Ishikawa (cell line): ENCODE measurements at regions not wholly inside any gene's neighbourhood (a gene's known extent, or its start where the extent isn't known, plus 50 kb on each side); places are given as distances from the start of the nearest gene placed in this dataset.

ENCODE experiments used
- CEBPB ChIP-seq: IDR thresholded peaks from 2 replicates; pipeline ENCODE4 v1.6.1; 2012
- CREB1 ChIP-seq: IDR thresholded peaks from 2 replicates; pipeline ENCODE4 v1.6.1; 2012; ENCODE audit warnings: low read depth
- EGR1 ChIP-seq: IDR thresholded peaks from 2 replicates; pipeline ENCODE4 v1.6.1; 2012
- EP300 ChIP-seq: IDR thresholded peaks from 2 replicates; pipeline ENCODE4 v1.6.1; 2012; ENCODE audit warnings: borderline replicate concordance
- FOXM1 ChIP-seq: IDR thresholded peaks from 2 replicates; pipeline ENCODE4 v1.6.1; 2012; ENCODE audit warnings: low read depth, borderline replicate concordance
- NFIC ChIP-seq: IDR thresholded peaks from 2 replicates; pipeline ENCODE4 v1.6.1; 2012
- RAD21 ChIP-seq: IDR thresholded peaks from 2 replicates; pipeline ENCODE4 v1.6.1; 2012; ENCODE audit warnings: low read depth
- TAF1 ChIP-seq: IDR thresholded peaks from 2 replicates; pipeline ENCODE4 v1.6.1; 2012; ENCODE audit warnings: low read depth, mild to moderate bottlenecking
- TCF12 ChIP-seq: IDR thresholded peaks from 2 replicates; pipeline ENCODE4 v1.6.1; 2012; ENCODE audit warnings: low read depth
- TEAD4 ChIP-seq: IDR thresholded peaks from 2 replicates; pipeline ENCODE4 v1.6.1; 2012
- USF1 ChIP-seq: IDR thresholded peaks from 2 replicates; pipeline ENCODE4 v1.6.1; 2012
- YY1 ChIP-seq: IDR thresholded peaks from 2 replicates; pipeline ENCODE4 v1.6.1; 2012; ENCODE audit warnings: low read depth
- ZBTB7A ChIP-seq: IDR thresholded peaks from 2 replicates; pipeline ENCODE4 v1.6.1; 2012; ENCODE audit warnings: low read depth
- TF ChIP-seq, protein P1 (sequence below): IDR thresholded peaks from 2 replicates; pipeline ENCODE4 v1.6.1; 2012
- TF ChIP-seq, protein P2 (sequence below): IDR thresholded peaks from 2 replicates; pipeline ENCODE4 v1.6.1; 2012; ENCODE audit warnings: low read depth, mild to moderate bottlenecking

GRCh38 chr18:38237796-38238195 lies 672.2 kb upstream of the CELF4 start:
- TF ChIP-seq RAD21 = no peak
- no peak for TF ChIP-seq YY1
- TF ChIP-seq, protein P1, sequence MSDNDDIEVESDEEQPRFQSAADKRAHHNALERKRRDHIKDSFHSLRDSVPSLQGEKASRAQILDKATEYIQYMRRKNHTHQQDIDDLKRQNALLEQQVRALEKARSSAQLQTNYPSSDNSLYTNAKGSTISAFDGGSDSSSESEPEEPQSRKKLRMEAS = no peak
- TF ChIP-seq USF1 = no peak
- TF ChIP-seq CREB1 = no peak
- TF ChIP-seq EGR1 = no peak
- no peak for TF ChIP-seq TEAD4
- TF ChIP-seq ZBTB7A = no peak
- no peak for TF ChIP-seq NFIC
- TF ChIP-seq, protein P2, sequence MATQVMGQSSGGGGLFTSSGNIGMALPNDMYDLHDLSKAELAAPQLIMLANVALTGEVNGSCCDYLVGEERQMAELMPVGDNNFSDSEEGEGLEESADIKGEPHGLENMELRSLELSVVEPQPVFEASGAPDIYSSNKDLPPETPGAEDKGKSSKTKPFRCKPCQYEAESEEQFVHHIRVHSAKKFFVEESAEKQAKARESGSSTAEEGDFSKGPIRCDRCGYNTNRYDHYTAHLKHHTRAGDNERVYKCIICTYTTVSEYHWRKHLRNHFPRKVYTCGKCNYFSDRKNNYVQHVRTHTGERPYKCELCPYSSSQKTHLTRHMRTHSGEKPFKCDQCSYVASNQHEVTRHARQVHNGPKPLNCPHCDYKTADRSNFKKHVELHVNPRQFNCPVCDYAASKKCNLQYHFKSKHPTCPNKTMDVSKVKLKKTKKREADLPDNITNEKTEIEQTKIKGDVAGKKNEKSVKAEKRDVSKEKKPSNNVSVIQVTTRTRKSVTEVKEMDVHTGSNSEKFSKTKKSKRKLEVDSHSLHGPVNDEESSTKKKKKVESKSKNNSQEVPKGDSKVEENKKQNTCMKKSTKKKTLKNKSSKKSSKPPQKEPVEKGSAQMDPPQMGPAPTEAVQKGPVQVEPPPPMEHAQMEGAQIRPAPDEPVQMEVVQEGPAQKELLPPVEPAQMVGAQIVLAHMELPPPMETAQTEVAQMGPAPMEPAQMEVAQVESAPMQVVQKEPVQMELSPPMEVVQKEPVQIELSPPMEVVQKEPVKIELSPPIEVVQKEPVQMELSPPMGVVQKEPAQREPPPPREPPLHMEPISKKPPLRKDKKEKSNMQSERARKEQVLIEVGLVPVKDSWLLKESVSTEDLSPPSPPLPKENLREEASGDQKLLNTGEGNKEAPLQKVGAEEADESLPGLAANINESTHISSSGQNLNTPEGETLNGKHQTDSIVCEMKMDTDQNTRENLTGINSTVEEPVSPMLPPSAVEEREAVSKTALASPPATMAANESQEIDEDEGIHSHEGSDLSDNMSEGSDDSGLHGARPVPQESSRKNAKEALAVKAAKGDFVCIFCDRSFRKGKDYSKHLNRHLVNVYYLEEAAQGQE = no peak

DNA sequence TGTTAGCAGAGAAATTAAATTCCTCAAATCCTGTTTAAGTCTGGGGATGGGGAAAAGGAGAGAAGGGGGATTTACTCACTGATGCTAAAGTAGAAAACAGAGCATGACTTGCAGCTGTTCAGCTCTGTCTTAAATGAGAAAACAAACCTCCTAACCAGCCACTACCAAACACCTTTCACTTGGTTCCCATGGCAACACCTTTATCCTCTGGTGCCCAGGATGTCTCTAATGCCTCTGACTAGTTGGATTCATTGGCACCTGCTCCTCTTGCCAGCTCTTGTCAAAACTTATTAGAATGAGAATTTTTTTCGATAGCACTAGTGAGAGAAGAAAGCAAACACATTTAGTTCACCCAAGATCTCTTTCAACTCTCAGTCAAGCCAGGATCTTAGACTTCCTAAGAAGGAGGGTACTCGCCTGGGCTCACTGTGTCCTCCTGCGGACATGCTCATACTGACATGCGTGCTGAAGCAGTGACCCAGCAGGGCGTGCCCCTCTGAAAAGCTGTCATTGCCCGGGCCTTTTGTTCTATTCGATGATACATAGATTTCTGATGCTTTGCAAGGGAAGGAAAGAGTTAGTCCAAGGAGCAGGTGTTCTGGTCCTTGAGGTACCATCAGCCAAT lies 656.0 kb upstream of the CELF4 start:
- TF ChIP-seq RAD21 = no peak

- TF ChIP-seq, protein P2 = no peak
- TF ChIP-seq CREB1 (no peak), USF1 (no peak), TEAD4 (no peak), YY1 (no peak), TCF12 (no peak), EP300 (no peak), RAD21 (no peak), ZBTB7A (no peak), TAF1 (no peak), NFIC (no peak), FOXM1 (no peak), EGR1 (no peak), CEBPB (no peak)
- TF ChIP-seq, protein P1 = no peak
These were observed 633.4 kb upstream of the CELF4 start for GRCh38 chr18:38198956-38199355.

DNA sequence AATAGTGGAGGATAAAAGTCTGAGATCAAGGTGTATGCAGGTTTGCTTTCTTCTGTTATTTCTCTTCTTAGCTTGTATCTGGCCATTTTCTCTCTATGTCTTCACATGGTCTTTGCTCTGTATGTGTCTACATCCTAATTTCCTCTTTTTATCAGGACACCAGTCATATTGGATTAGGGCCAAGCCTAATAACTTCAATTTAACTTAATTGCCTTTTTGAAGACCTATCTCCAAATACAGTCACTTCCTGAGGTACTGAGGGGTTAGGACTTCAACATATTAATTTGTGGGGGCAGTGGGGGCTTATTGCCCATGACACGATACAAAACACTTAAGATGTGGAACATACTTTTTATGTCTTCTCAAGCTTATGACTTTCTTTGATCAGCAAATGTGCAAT lies 632.9 kb upstream of the CELF4 start:
- TF ChIP-seq, protein P2 = no peak
- TF ChIP-seq EP300 = no peak
- TF ChIP-seq CREB1 = no peak
- TF ChIP-seq ZBTB7A = no peak
- TF ChIP-seq TEAD4 = no peak
- TF ChIP-seq YY1 = no peak
- no peak for TF ChIP-seq EGR1
- no peak for TF ChIP-seq RAD21
- TF ChIP-seq FOXM1 = no peak
- no peak for TF ChIP-seq NFIC
- TF ChIP-seq, protein P1 = no peak
- no peak for TF ChIP-seq CEBPB
- no peak for TF ChIP-seq TAF1
- no peak for TF ChIP-seq USF1
- no peak for TF ChIP-seq TCF12
